ENCODE measurements at regions not wholly inside any gene's neighbourhood (a gene's known extent, or its start where the extent isn't known, plus 50 kb on each side); places are given as distances from the start of the nearest gene placed in this dataset.
"Not testable (repeated sequence)": the region's sequence is repeated elsewhere in the genome, so short reads cannot be mapped to it uniquely, and the experiment has no call there.

DNA sequence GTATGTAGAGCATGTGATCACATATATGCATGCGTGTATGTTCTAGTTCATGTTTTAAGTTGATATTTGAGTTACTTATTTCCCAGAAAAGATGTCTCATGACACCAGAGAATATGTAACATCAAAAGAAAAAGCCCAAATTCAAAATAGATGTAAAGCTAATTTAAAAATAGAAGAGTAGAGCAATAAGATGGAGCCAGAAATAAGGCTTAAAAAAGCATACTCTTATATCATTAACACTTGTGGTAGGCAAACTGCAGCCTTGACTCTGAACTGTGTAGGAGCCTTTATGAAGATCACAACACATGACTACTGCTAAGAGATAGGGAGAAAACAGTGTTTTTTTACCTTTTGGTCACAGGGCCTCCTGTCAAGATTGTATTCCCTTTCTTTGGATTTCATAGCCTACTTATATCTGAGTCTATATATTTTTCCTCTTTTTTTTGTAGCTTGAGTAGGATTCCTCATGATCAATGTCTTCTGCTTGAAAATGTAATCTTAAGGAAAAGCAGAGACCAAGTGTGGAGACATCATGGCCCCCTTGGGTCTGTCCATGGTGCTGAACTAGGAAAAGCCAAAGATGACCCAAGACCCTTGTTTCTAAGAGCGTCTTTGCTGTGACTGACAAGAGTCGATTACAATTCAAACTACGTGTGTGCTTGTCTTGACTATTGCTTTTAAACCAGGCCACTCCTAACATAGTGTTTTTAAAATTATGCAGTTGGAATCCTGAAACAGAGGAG, 390.4 kb downstream of the SHISA9 start:
- no peak for DNase-seq

DNA sequence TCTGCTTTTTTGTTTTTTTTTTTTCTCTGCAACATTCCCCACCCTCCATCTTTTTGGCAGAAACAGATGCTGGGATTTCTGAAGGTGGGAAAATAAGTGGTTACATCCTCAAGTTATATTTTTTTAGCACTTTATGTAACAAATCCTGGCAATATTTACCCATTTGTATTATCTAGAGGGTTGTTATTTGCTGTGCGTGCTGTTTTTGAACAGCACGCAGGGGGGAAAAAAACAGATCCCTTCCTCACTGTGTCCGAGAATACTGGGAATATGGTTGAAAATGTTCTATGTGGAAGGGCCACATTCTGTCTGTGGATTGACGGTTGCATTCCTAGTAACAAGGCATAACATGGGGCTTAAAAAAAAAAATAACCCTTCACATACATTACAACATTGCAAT, 394.8 kb downstream of the SHISA9 start:
- no peak for DNase-seq

DNA sequence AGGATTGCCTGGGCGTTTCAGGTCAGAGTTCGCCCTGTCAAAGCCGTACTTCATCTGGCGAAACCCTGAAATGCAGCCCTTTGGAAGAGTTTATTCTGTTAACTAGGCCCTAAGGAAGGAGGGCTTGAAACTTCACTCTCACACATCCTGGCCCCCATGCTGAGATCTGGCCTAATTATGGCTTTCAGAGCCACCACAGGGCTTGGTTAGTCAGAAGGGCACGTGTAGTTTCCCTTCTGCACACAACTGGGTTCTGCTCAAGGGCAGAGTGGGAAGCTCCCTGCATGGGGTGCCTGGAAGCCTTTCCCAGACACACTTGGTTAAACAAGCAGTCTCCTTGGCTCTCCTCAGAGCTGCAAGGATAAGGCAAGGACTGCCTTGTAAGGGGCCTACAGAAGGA, 397.3 kb downstream of the SHISA9 start:
- DNase-seq, result no peak

DNA sequence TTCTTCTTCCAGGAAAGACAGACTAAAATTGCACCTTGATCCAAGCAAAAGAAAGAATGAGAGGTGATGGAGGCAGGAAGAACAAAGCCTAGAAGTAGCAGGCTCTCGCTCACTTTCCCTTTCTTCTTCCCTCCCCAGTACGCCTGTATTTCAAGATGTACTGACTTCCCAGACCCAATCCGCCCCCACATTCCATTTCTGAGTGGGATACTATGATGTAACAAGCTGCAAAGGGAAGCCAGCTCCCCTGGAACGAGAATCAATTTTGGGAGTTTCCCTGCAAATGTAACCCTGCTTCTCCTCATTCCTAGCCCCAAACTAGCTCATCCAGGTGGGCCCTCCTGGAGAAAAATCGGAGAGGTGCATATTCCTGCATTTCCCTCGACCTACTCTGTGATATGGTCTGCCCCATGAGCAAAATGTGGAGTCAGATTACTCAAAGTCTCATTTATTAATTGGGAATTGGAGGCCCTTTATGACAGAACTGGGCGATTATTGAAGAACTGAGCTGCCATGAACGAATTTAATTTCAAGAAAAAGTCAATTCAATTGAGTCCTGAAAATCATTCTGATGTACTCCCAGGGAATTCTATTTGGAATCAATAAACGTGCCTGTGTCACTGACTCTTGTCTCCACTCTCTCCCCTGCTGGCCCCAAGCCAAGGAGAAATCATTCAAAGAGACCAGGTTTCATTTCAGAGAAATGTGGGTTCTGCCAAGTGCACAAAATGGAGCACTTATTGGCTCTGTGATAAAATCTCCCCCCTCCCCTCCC, 398.9 kb downstream of the SHISA9 start:
- no peak for DNase-seq

DNA sequence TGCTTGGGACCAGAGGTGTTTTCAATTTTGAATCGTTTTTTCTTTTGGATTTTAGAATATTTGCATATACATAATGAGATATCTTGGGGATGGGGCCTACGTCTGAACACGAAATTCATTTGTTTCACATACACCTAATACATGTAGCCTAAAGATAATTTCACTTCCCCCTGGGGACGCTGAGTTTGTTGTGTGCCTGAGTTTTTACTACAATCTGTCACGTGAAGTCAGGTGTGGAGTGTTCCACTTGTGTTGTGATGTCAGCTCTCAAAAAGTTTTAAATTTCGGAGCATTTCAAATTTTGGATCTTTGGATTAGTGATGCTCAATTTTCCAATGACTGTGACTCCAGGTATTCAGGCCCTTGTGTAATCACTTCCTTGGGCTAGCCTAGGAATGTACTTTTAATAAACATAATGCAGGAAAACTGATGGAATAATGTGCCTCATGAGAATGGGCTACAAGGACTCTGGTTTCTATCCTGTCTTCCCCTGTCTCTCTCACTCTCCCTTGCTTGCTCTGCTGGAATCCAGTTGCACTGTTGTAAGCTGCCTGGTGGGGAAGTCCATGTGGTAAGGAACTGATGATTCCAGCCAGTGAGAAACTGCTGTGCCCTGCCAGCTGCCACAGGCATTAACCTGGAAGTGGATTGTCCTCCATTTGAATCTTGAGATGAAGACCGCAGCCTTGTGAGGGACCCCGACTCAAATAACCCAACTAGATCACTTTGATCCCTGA, 403.8 kb downstream of the SHISA9 start:
- no peak for DNase-seq

DNA sequence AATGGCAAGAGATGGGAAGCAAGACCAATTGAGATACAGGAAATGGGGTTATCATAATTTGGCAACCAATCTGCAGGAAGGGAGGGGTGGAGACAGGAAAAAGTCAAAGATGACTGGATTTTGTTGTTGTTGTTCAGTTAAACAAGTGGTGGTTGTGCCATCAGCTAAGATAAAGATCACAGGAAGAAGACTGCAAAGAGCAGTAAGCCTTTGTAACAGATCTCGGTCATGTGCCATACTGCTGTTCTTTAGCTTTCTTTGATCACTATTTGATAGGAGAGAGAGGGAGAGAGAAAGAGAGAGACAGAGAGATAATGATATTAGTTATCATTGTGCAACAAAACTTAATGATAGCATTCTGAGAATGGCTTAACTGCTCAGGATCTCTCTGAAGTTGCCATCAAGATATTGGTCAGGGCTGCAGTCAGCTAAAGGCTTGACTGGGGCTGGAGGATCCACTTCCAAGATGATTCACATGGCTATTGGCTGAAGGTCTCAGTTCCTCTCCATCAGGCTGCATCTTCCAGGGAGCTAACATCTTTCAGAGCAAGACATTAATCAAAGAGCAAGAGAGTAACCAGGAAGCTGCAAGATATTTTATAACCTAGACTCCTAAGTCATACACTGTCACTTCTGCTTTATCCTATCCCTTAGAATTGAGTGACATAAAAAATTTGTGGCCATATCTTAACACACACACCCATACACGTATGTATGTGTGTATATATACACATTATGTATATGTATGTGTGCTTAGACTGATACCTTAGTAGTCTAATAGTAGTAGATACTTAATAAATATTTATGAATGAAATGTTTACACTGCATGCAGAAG, 405.0 kb downstream of the SHISA9 start:
- no peak for DNase-seq

DNA sequence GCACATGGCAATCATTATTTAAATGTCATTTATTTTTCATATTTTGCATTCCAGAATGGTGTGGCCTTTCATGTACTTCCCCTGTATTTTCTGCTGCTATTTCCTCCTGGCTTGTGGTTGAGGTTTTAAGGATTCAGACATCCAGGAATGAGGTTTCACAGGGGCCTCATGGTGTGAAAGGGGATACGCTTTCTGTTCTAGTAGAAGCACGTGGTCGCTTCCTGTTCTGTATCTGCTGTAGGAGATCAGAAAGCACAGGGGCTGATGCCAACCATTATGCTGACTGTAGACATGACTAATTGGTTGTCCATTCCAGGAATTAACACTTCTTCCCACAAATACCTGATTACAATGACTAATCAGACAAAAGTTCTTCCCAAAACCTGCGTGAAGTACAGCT, 405.9 kb downstream of the SHISA9 start:
- no peak for DNase-seq

DNA sequence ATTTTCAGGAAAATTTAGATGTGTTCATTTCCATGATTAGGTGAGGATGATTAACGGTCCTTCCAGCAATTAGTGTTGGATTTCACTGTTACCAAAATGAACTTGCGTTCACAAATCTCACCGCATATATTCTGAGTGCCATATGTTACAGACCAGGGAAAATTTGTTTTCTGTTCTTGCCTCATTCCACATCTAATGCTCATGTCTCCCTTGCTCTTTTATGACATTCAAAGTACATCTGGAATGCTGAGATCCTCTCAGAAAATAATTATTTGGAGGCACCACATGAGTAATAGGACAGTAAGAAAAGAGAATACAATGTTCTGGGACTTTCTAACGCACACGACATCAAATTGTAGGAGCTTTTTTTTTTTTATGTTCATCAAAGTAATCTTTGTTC, 406.5 kb downstream of the SHISA9 start:
- DNase-seq, result no peak

DNA sequence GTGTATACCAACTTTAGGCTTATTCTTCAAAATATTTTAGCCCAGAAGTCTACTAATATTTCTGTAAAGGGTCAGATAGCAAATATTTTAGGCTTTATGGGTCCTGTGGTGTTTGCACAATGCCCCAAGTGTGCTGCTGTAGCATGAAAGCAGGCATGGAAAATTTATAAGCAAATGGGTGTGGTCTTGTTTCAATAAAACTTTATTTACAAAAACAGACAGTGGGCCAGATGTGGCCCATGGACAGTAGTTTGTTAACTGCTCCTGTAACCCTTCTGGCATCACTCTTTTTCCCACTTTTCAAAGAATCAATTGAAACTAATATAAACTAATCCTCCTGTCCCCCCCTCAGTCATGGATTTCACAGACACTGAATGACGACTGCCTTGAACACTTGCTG, 410.7 kb downstream of the SHISA9 start:
- DNase-seq, result no peak

DNA sequence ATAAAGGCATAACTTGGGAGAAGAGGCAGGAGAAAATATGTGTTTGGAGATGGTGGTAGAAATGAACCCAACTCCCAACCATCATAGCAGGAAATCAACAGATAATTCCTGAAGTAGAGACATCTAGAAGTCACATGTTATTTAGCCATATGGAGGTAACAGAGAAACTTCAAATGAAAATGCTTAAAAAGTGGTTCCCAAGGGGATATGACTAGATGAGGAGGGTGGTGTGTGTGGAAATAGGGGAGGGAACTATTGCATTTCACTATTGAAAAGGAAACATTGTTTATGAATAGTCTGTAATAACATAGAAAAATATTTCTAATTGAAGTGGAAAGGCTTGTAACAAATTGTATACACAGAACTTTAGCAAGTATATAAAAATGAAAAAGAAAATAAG, 412.0 kb downstream of the SHISA9 start:
- DNase-seq, result no peak

DNA sequence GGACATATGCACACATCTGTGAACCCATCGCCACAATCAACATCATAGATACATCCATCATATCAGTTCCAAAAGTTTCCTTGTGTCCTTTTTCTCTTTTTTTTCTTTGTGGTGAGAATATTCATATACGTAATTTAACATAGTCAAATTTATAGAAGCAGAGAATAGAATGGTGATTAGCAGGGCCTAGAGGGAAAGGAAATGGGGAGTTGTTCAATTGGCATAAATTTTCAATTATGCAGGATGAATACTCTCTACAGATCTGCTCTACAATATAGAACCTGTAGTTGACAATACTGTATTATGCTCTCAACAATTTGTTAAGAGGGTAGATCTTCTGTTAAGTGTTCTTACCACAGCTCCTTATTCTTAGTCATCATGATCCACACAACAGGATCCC, 413.2 kb downstream of the SHISA9 start:
- DNase-seq, result no peak

DNA sequence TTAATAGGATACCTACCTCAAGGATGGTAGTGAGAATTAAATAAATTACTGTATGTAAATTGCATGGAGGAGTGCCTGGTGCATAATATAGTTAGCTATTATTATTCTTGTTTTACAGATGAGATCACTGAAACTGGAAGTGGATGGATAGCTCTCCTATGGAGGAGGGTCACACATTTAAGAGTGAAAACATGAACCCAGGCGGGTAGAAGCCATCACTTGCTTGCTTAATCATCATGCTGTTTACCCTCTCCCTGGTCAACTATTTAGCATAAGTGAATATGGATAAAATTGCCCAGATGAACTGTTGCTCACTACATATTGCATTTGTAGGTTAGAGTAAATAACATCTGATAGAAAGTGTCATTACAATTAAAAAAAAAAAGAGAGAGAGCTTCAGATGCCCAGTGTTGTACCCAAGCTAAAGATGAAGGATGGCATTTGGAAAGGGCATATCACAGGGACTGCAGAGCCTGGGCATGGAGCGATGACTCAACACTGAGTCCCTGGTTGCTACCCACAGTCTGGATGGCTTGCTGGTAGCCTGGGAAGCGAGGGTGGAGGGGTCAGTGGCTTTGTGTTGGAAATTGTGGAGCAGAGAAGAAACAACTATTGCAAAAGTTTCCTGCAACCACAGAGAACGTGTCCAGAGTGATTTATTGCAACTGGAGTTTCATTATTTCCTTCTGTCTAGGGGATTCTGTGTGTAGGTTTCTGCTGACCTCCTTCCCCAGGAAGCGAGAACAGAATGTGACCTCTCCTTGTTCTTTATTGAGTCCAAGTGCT, 414.4 kb downstream of the SHISA9 start:
- peak; percentile 8 to 21 (median 9) for DNase-seq

DNA sequence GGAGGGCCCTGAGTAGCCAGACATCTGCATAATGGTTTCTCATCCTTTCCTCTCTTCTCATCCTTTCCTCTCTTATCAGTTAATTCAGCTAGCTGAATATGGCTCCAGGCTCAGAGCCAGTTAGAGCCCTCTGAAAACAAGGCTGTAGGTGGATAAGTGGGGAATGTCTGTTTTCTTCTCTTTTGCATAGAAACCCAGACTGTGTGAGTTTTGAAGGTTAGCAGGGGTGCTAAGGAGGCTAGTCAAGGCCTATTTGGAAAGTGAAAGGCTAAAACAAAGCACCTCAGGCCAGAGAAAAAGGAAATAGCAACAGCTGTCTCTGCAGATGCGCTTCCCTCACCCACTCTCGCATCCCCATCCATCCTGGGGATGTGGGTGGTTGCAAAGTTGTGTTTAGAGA, 420.9 kb downstream of the SHISA9 start:
- DNase-seq, result no peak

DNA sequence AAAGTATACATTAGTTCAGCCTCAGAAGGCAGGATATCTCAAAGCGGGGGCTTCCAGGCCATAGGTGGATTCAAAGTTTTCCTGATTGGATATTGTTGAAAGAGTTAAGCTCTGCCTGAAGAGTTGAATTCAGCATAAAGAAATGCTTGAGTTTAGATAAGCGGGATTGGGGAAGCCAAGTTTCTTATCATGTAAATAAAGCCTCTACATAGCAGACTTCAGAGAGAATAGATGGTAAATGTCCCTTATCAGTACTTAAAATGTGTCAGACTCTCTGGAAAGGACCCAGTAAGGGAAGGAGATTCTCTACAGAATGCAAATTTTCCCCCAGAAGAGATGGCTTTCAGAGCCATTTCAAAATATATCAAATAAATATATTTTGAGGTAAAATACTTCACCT, 423.5 kb downstream of the SHISA9 start:
- DNase-seq, result no peak

DNA sequence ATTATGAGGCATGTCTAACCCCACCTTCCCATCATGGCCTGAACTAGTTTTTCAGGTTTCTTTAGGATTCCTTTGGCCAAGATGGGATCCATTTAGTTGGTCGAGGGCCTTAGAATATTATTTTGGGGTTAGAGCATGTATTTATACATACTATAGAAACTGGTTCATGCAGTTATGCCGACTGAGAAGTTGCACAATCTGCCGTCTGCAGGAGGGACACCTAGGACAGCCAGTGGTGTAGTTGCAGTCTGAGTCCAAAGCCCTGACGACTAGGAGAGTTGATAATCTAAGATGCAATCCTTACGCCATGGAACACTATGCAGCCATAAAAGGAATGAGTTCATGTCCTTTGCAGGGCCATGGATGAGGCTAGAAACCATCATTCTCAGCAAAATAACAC, 424.0 kb downstream of the SHISA9 start:
- DNase-seq, result no peak

DNA sequence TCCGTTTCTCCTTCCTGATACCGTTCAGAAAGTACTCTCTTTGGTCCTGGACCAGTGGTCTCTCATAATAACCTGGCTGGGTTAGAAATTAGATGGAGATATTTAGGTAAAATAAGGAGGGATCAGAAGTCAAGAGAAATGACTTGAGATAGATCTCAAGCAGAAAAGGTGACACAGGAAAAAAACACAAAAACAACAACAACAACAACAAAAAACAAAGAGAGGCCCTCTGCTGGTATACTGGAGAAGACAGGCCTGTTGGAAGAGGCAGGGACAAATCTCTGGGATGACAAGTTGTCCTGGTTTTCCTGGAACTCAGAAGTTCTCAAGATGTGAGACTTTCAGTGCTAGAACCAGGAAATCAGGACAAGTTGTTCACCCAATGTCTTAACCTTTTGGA, 430.5 kb downstream of the SHISA9 start:
- DNase-seq, result no peak

DNA sequence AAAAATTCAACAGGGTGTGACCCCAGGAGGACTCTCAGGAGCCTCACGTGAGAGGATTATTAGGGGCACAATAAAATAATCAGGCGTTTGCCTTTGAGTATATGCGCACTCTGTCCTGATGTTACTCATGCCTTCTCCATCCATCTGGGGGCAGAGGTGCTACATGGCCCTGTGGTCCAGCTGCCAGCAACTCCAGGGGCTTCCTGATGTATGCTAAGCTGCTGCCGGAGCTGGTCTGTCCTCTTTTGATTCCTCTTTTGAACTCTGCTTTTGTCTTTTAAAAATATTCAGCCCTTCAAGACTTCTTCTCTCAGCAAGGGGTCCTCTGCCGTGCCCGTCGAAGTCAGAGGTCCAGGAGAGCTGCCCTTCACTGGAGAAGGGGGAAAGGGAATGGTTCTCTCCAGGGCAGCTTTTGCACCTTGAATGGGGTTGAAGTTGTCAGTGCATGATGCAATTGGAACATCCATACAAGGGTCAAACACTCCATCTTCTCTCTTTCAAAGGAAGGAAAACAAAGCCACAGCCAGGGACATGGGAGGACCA, 431.4 kb downstream of the SHISA9 start:
- DNase-seq, result no peak

DNA sequence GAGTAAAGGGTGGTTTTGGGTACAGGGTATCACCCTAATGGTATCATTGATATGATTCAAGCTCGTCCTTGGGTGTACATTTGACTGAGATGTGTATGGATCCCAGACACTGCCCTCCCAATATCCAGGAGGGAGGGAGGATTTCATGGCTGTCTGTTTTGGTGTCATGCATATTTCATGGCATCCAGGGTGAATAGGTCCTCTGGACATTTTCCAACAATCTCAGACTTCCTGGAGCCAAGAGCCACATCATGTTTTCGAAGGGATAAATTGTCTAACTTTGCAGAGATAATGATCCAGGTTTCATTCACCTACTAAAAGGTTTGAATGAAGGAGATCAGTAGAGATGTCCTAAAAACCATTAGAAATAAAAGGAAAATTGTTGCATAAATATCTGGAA, 431.9 kb downstream of the SHISA9 start:
- no peak for DNase-seq

DNA sequence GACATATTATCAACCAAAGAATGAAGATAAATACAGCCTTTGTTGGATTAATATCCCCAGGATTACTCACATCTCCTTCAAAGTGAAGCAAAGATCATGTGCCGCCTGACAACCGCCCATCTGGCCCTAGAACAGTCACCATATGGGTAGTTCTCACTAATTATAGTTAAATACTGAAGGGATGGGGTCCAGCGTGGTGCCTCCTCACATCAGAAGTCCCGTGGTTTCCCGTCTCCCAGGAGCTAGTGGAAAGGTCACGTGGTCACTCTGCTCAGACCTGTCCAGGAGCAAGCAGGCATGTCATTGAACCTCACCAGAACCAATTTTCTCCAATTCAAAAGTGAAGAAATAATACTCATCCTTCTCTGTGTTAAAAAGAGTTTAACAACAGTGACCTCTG, 434.5 kb downstream of the SHISA9 start:
- DNase-seq, result no peak

DNA sequence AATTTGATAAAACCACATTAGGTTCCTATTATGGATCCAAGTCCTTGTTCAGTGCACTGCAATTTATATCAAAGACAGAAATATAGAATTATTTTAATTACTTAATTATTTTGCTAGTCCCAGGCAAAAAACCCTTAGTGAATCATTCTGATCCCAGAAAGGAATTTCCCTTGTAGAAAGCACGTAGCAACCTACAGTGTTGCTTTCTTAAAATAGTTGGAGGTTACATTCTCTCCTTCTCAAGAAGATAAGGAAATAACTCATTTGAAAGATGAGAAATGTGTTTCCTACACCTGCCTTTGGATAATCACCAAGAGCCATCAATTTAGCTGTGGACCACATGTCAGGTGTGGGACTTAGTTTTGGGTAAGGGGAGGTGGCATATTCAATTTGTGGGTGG, 434.9 kb downstream of the SHISA9 start:
- DNase-seq, result no peak

DNA sequence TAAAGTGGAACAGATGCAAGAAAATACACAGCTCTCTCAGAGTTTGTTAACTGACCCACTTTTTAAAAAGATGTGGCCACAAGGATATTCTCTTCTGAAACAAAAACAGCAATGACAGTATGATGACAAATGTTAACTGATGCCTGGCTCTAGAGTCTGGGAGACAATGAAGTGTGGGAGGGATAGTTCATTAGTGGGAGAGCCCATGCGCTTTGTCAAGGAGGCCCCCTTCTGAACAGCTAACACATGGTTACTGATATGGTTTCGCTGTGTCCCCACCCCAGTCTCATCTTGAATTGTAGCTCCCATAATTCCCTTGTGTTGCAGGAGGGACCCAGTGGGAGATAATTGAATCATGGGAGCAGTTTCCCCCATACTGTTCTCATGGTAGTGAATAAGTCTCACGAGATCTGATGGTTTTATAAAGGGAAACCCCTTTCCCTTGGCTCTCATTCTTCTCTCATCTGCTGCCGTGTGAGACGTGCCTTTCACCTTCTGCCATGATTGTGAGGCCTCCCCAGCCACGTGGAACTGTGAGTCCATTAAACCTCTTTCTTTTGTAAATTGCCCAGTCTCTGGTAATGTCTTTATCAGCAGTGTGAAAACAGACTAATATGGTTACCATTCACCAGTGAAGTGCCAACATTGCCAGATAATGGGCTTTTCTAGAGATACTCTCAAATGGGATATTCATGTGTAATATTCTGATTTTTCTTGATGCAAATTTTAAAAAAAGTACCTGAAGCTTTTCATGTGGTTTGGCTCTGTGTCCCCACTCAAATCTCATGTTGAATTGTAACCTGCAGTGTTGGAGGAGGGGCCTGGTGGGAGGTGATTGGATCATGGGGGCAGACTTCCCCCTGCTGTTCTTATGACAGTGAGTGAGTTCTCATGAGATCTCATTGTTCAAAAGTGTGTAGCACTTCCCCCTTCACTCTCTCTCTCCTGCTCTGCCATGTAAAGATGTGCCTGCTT, 435.8 kb downstream of the SHISA9 start:
- DNase-seq, result not testable (repeated sequence)
